Epidermal melanocyte (primary cell): ENCODE measurements at regions not wholly inside any gene's neighbourhood (a gene's known extent, or its start where the extent isn't known, plus 50 kb on each side); places are given as distances from the start of the nearest gene placed in this dataset.

Experiments used
- DNase-seq: peaks from one replicate; pipeline ENCODE4 v3.0.0; 2011; ENCODE audit warnings: low spot score; ENCODE audit not compliant: insufficient read length

GRCh38 chr15:36390491-36390890 lies 188.9 kb upstream of the CDIN1 start:
- no peak for DNase-seq

GRCh38 chr15:36392676-36393266 lies 186.7 kb upstream of the CDIN1 start:
- DNase-seq, result no peak

GRCh38 chr15:36398212-36398611 lies 181.2 kb upstream of the CDIN1 start:
- no peak for DNase-seq

- DNase-seq, result no peak
These were observed 180.2 kb upstream of the CDIN1 start for GRCh38 chr15:36399276-36399675.

- DNase-seq, result no peak
These were observed 178.4 kb upstream of the CDIN1 start for GRCh38 chr15:36400936-36401585.

GRCh38 chr15:36401586-36401966 lies 177.8 kb upstream of the CDIN1 start:
- no peak for DNase-seq

GRCh38 chr15:36403351-36403750 lies 176.1 kb upstream of the CDIN1 start:
- no peak for DNase-seq

GRCh38 chr15:36406366-36406765 lies 173.1 kb upstream of the CDIN1 start:
- DNase-seq, result no peak

GRCh38 chr15:36406911-36407310 lies 172.5 kb upstream of the CDIN1 start:
- DNase-seq, result no peak

- DNase-seq, result no peak
These were observed 171.8 kb upstream of the CDIN1 start for GRCh38 chr15:36407647-36408046.

GRCh38 chr15:36409819-36410218 lies 169.6 kb upstream of the CDIN1 start:
- DNase-seq, result no peak

- no peak for DNase-seq
These were observed 164.8 kb upstream of the CDIN1 start for GRCh38 chr15:36414670-36415069.

GRCh38 chr15:36415643-36416042 lies 163.8 kb upstream of the CDIN1 start:
- no peak for DNase-seq

GRCh38 chr15:36422631-36423030 lies 156.8 kb upstream of the CDIN1 start:
- DNase-seq, result no peak

- DNase-seq, result no peak
These were observed 152.7 kb upstream of the CDIN1 start for GRCh38 chr15:36426691-36427090.

GRCh38 chr15:36428102-36428845 lies 151.2 kb upstream of the CDIN1 start:
- peak; percentile 80 for DNase-seq

- no peak for DNase-seq
These were observed 149.7 kb upstream of the CDIN1 start for GRCh38 chr15:36429707-36430106.

- no peak for DNase-seq
These were observed 149.1 kb upstream of the CDIN1 start for GRCh38 chr15:36430280-36430679.

GRCh38 chr15:36430726-36431265 lies 148.6 kb upstream of the CDIN1 start:
- no peak for DNase-seq

GRCh38 chr15:36432161-36432560 lies 147.3 kb upstream of the CDIN1 start:
- no peak for DNase-seq

GRCh38 chr15:36434177-36434576 lies 145.2 kb upstream of the CDIN1 start:
- no peak for DNase-seq

GRCh38 chr15:36438499-36438898 lies 140.9 kb upstream of the CDIN1 start:
- DNase-seq, result no peak
